Calu3 (cell line): ENCODE measurements at regions not wholly inside any gene's neighbourhood (a gene's known extent, or its start where the extent isn't known, plus 50 kb on each side); places are given as distances from the start of the nearest gene placed in this dataset.

Experiments
- BruUV-seq: library from RNA; stranded (reverse); fragments of 400-500 nt; replicated peaks from 2 replicates; lab custom pipeline; 2021; lab: Mats Ljungman, UMichigan
- CTCF ChIA-PET: fragments of 300-600 bp; sonication (Branson Sonifier 250); formaldehyde crosslinking; loops from one replicate; lab custom pipeline; 2022; ENCODE audit warnings: antibody characterized with exemption; lab: Charles Lee
- DNase-seq: peaks from one replicate; pipeline ENCODE4 v3.0.0; 2022
- H3K27ac Mint-ChIP-seq: one replicate; pipeline ENCODE4 v1.8.0; 2022; ENCODE audit warnings: mixed read lengths; ENCODE audit not compliant: unreplicated experiment
- H3K27me3 Mint-ChIP-seq: one replicate; pipeline ENCODE4 v1.8.0; 2022; ENCODE audit warnings: mixed read lengths; ENCODE audit not compliant: unreplicated experiment
- H3K36me3 Mint-ChIP-seq: one replicate; pipeline ENCODE4 v1.8.0; 2022; ENCODE audit warnings: mild to moderate bottlenecking, moderate library complexity, mixed read lengths; ENCODE audit not compliant: insufficient read depth, unreplicated experiment
- H3K4me1 Mint-ChIP-seq: one replicate; pipeline ENCODE4 v1.8.0; 2022; ENCODE audit warnings: mild to moderate bottlenecking, low read depth, mixed read lengths; ENCODE audit not compliant: unreplicated experiment
- H3K4me3 Mint-ChIP-seq: one replicate; pipeline ENCODE4 v1.8.0; 2022; ENCODE audit warnings: mild to moderate bottlenecking, low read depth, moderate library complexity, mixed read lengths; ENCODE audit not compliant: unreplicated experiment
- H3K9me3 Mint-ChIP-seq: one replicate; pipeline ENCODE4 v1.8.0; 2022; ENCODE audit warnings: low read depth, mixed read lengths; ENCODE audit not compliant: unreplicated experiment
- CTCF ChIP-seq: fragments of 200-600 bp; IDR thresholded peaks from one replicate; pipeline ENCODE4 v1.8.0; 2022; ENCODE audit warnings: antibody characterized with exemption; ENCODE audit not compliant: unreplicated experiment
- intact Hi-C: fragments of 100-400 bp; cut with micrococcal nuclease; formaldehyde crosslinking; loops from one replicate; pipeline ENCODE4 v1.10.0; 2022; ENCODE audit not compliant: unreplicated experiment

- Mint-ChIP-seq H3K4me1 (peaks cover 7% of the 10 kb centered on the region), H3K27me3 (no peaks in the 10 kb centered on the region), H3K36me3 (no peaks in the 10 kb centered on the region), H3K9me3 (peaks cover 2% of the 10 kb centered on the region), H3K27ac (no peak overlapping the region), H3K4me3 (no peak overlapping the region)
- CTCF ChIA-PET, result no interaction called here
- no peak for TF ChIP-seq CTCF
- no TSS peak for BruUV-seq
- DNase-seq, result no peak
- intact Hi-C loops, result no loop called here
Measured at GRCh38 chr2:155151472-155151871, 453.0 kb downstream of the KCNJ3 start.

DNA sequence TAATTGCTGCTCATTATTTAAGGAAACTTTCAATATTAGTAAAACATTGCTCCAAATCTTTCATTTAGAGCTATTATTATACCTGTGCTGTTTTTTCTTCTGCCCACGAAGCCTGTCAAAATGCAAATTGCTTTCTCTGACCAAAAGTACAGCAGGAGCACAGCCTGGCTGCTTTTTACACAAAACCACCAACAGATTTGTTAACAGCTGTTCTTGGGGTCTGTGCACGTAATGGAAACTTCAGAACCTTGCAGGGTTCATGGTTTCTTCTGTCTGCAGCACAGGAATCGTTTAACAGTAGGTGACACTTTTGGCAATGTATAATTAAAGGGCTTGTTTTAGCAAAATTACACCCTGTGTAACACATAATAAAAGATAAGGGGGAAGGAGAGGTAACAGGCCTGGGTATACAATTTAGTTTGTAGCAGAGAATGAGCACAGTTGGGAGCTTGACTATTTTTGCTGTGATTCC is 447.3 kb downstream of the KCNJ3 start:
- BruUV-seq, result no TSS peak
- intact Hi-C loops, result no loop called here
- TF ChIP-seq CTCF, result no peak
- H3K27me3 Mint-ChIP-seq, result no peaks in the 10 kb centered on the region
- H3K36me3 Mint-ChIP-seq, result no peaks in the 10 kb centered on the region
- CTCF ChIA-PET, result no interaction called here
- no peak for DNase-seq
- H3K27ac Mint-ChIP-seq, result no peak overlapping the region
- no peaks in the 10 kb centered on the region for H3K9me3 Mint-ChIP-seq
- no peak overlapping the region for H3K4me3 Mint-ChIP-seq
- no peaks in the 10 kb centered on the region for H3K4me1 Mint-ChIP-seq

DNA sequence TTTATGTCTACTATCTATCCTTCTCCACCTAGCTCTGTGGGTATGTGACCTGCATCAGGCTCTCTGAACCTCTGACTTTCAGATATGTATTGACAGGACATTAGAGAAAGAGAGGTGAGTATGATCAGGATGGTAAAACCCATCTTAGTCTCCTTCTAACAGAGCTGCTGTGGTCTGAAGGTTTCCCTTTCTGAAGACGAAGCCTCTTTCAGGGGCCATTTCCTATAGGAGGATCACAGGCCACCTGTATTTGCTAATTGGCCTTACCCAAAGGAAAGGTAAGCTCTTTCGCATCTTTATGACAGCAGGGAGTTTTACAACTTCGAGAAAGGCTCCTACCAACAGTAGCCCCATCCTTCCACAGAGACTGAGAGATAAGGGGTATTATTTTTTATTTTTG is 442.9 kb downstream of the KCNJ3 start:
- no peak for TF ChIP-seq CTCF
- DNase-seq, result no peak
- no peaks in the 10 kb centered on the region for H3K36me3 Mint-ChIP-seq
- intact Hi-C loops, result no loop called here
- CTCF ChIA-PET, result no interaction called here
- no peaks in the 10 kb centered on the region for H3K4me1 Mint-ChIP-seq
- no peak overlapping the region for H3K27ac Mint-ChIP-seq
- H3K27me3 Mint-ChIP-seq, result no peaks in the 10 kb centered on the region
- BruUV-seq, result no TSS peak
- H3K9me3 Mint-ChIP-seq, result no peaks in the 10 kb centered on the region
- H3K4me3 Mint-ChIP-seq, result no peak overlapping the region

GRCh38 chr2:155125585-155126230 is 427.2 kb downstream of the KCNJ3 start:
- DNase-seq, result no peak
- H3K27ac Mint-ChIP-seq, result no peak overlapping the region
- CTCF ChIA-PET, result no interaction called here
- TF ChIP-seq CTCF, result no peak
- intact Hi-C loops, result no loop called here
- H3K4me1 Mint-ChIP-seq, result no peaks in the 10 kb centered on the region
- no peaks in the 10 kb centered on the region for H3K36me3 Mint-ChIP-seq
- H3K9me3 Mint-ChIP-seq, result peaks cover 3% of the 10 kb centered on the region
- H3K27me3 Mint-ChIP-seq, result no peaks in the 10 kb centered on the region
- H3K4me3 Mint-ChIP-seq, result no peak overlapping the region
- BruUV-seq, result no TSS peak
